T-helper 1 cell treated with Interleukin-12 subunit alpha and Interleukin-12 subunit beta and Interleukin-4 antibody, amounts not matched to agents 30 μg/mL and 1 μg/mL, for 36 hours (primary cell): ENCODE measurements at regions not wholly inside any gene's neighbourhood (a gene's known extent, or its start where the extent isn't known, plus 50 kb on each side); places are given as distances from the start of the nearest gene placed in this dataset.
"Not testable (repeated sequence)": the region's sequence is repeated elsewhere in the genome, so short reads cannot be mapped to it uniquely, and the experiment has no call there.

Experiments
- H3K27ac Mint-ChIP-seq: one replicate; pipeline ENCODE4 v1.8.0; 2021; ENCODE audit warnings: mild to moderate bottlenecking, mixed read lengths
- H3K27me3 Mint-ChIP-seq: one replicate; pipeline ENCODE4 v1.8.0; 2021; ENCODE audit warnings: low read depth, mixed read lengths
- H3K36me3 Mint-ChIP-seq: one replicate; pipeline ENCODE4 v1.8.0; 2021; ENCODE audit warnings: low read depth, mixed read lengths
- H3K4me1 Mint-ChIP-seq: one replicate; pipeline ENCODE4 v1.8.0; 2021; ENCODE audit warnings: low read depth, mixed read lengths
- H3K4me3 Mint-ChIP-seq: one replicate; pipeline ENCODE4 v1.8.0; 2021; ENCODE audit warnings: mild to moderate bottlenecking, moderate library complexity, mixed read lengths
- H3K9me3 Mint-ChIP-seq: one replicate; pipeline ENCODE4 v1.8.0; 2021; ENCODE audit warnings: mixed read lengths

GRCh38 chr2:22957446-22957845 lies 427.5 kb upstream of the KLHL29 start:
- Mint-ChIP-seq H3K36me3 (no peaks in the 10 kb centered on the region), H3K9me3 (no peaks in the 10 kb centered on the region)

GRCh38 chr2:22958308-22958707 lies 426.7 kb upstream of the KLHL29 start:
- Mint-ChIP-seq H3K36me3 (no peaks in the 10 kb centered on the region), H3K27me3 (no peaks in the 10 kb centered on the region), H3K27ac (no peak overlapping the region), H3K4me1 (no peaks in the 10 kb centered on the region), H3K4me3 (no peak overlapping the region), H3K9me3 (no peaks in the 10 kb centered on the region)

More at GRCh38 chr2:22957446-22957845, 427.5 kb upstream of the KLHL29 start:
- H3K27ac Mint-ChIP-seq: no peak overlapping the region
- no peak overlapping the region for H3K4me3 Mint-ChIP-seq
- no peaks in the 10 kb centered on the region for H3K4me1 Mint-ChIP-seq
- H3K27me3 Mint-ChIP-seq: no peaks in the 10 kb centered on the region

GRCh38 chr2:22967756-22968155 lies 417.2 kb upstream of the KLHL29 start:
- H3K4me1 Mint-ChIP-seq: no peaks in the 10 kb centered on the region
- no peaks in the 10 kb centered on the region for H3K9me3 Mint-ChIP-seq
- peaks cover 9% of the 10 kb centered on the region for H3K27me3 Mint-ChIP-seq
- no peaks in the 10 kb centered on the region for H3K36me3 Mint-ChIP-seq
- no peak overlapping the region for H3K27ac Mint-ChIP-seq
- no peak overlapping the region for H3K4me3 Mint-ChIP-seq

GRCh38 chr2:22970284-22970975 lies 414.5 kb upstream of the KLHL29 start:
- H3K27ac Mint-ChIP-seq: no peak overlapping the region
- H3K36me3 Mint-ChIP-seq: no peaks in the 10 kb centered on the region
- H3K27me3 Mint-ChIP-seq: peaks cover 9% of the 10 kb centered on the region
- no peaks in the 10 kb centered on the region for H3K4me1 Mint-ChIP-seq
- H3K4me3 Mint-ChIP-seq: no peak overlapping the region
- H3K9me3 Mint-ChIP-seq: no peaks in the 10 kb centered on the region

- H3K27ac Mint-ChIP-seq: no peak overlapping the region
- no peaks in the 10 kb centered on the region for H3K36me3 Mint-ChIP-seq
Measured at GRCh38 chr2:22970991-22971390, 414.0 kb upstream of the KLHL29 start.

GRCh38 chr2:22981785-22982184 lies 403.2 kb upstream of the KLHL29 start:
- no peaks in the 10 kb centered on the region for H3K27me3 Mint-ChIP-seq
- H3K36me3 Mint-ChIP-seq: no peaks in the 10 kb centered on the region
- H3K4me1 Mint-ChIP-seq: no peaks in the 10 kb centered on the region
- H3K9me3 Mint-ChIP-seq: peaks cover 5% of the 10 kb centered on the region
- no peak overlapping the region for H3K27ac Mint-ChIP-seq
- no peak overlapping the region for H3K4me3 Mint-ChIP-seq

More at GRCh38 chr2:22970991-22971390, 414.0 kb upstream of the KLHL29 start:
- Mint-ChIP-seq H3K9me3 (no peaks in the 10 kb centered on the region), H3K4me1 (no peaks in the 10 kb centered on the region), H3K4me3 (no peak overlapping the region), H3K27me3 (peaks cover 9% of the 10 kb centered on the region)

- H3K27me3 Mint-ChIP-seq, H3K27ac Mint-ChIP-seq, H3K4me3 Mint-ChIP-seq, H3K4me1 Mint-ChIP-seq, H3K36me3 Mint-ChIP-seq, H3K9me3 Mint-ChIP-seq: not testable (repeated sequence)
Measured at GRCh38 chr2:22984152-22984551, 400.8 kb upstream of the KLHL29 start.

GRCh38 chr2:22990246-22990645 lies 394.7 kb upstream of the KLHL29 start:
- Mint-ChIP-seq H3K27me3 (no peaks in the 10 kb centered on the region), H3K36me3 (no peaks in the 10 kb centered on the region), H3K4me1 (no peaks in the 10 kb centered on the region), H3K9me3 (no peaks in the 10 kb centered on the region), H3K27ac (no peak overlapping the region), H3K4me3 (no peak overlapping the region)

- H3K36me3 Mint-ChIP-seq: no peaks in the 10 kb centered on the region
- no peak overlapping the region for H3K4me3 Mint-ChIP-seq
- no peak overlapping the region for H3K27ac Mint-ChIP-seq
- no peaks in the 10 kb centered on the region for H3K4me1 Mint-ChIP-seq
- no peaks in the 10 kb centered on the region for H3K27me3 Mint-ChIP-seq
- H3K9me3 Mint-ChIP-seq: no peaks in the 10 kb centered on the region
Measured at GRCh38 chr2:22991844-22992243, 393.1 kb upstream of the KLHL29 start.

- Mint-ChIP-seq H3K27me3 (no peaks in the 10 kb centered on the region), H3K36me3 (no peaks in the 10 kb centered on the region), H3K27ac (no peak overlapping the region), H3K4me1 (no peaks in the 10 kb centered on the region), H3K9me3 (no peaks in the 10 kb centered on the region), H3K4me3 (no peak overlapping the region)
Measured at GRCh38 chr2:22992441-22992840, 392.5 kb upstream of the KLHL29 start.

GRCh38 chr2:22993250-22993649 lies 391.7 kb upstream of the KLHL29 start:
- H3K36me3 Mint-ChIP-seq: no peaks in the 10 kb centered on the region
- no peak overlapping the region for H3K4me3 Mint-ChIP-seq
- no peaks in the 10 kb centered on the region for H3K9me3 Mint-ChIP-seq
- no peaks in the 10 kb centered on the region for H3K4me1 Mint-ChIP-seq
- H3K27me3 Mint-ChIP-seq: no peaks in the 10 kb centered on the region
- H3K27ac Mint-ChIP-seq: no peak overlapping the region

GRCh38 chr2:22995576-22995975 lies 389.4 kb upstream of the KLHL29 start:
- Mint-ChIP-seq H3K4me3 (no peak overlapping the region), H3K9me3 (no peaks in the 10 kb centered on the region), H3K27me3 (no peaks in the 10 kb centered on the region), H3K36me3 (no peaks in the 10 kb centered on the region), H3K27ac (no peak overlapping the region), H3K4me1 (no peaks in the 10 kb centered on the region)

- H3K27ac Mint-ChIP-seq: no peak overlapping the region
- H3K9me3 Mint-ChIP-seq: no peaks in the 10 kb centered on the region
- H3K4me3 Mint-ChIP-seq: no peak overlapping the region
- no peaks in the 10 kb centered on the region for H3K4me1 Mint-ChIP-seq
- H3K36me3 Mint-ChIP-seq: no peaks in the 10 kb centered on the region
- H3K27me3 Mint-ChIP-seq: no peaks in the 10 kb centered on the region
Measured at GRCh38 chr2:22996911-22997310, 388.1 kb upstream of the KLHL29 start.

GRCh38 chr2:22998359-22998758 lies 386.6 kb upstream of the KLHL29 start:
- no peaks in the 10 kb centered on the region for H3K36me3 Mint-ChIP-seq
- H3K27ac Mint-ChIP-seq: no peak overlapping the region
- H3K4me1 Mint-ChIP-seq: no peaks in the 10 kb centered on the region
- H3K27me3 Mint-ChIP-seq: no peaks in the 10 kb centered on the region
- no peaks in the 10 kb centered on the region for H3K9me3 Mint-ChIP-seq
- no peak overlapping the region for H3K4me3 Mint-ChIP-seq

- no peaks in the 10 kb centered on the region for H3K27me3 Mint-ChIP-seq
- no peaks in the 10 kb centered on the region for H3K9me3 Mint-ChIP-seq
- no peak overlapping the region for H3K27ac Mint-ChIP-seq
- H3K36me3 Mint-ChIP-seq: no peaks in the 10 kb centered on the region
- no peaks in the 10 kb centered on the region for H3K4me1 Mint-ChIP-seq
- H3K4me3 Mint-ChIP-seq: no peak overlapping the region
Measured at GRCh38 chr2:22999951-23000350, 385.0 kb upstream of the KLHL29 start.

GRCh38 chr2:23002234-23002633 lies 382.7 kb upstream of the KLHL29 start:
- H3K27ac Mint-ChIP-seq: no peak overlapping the region
- no peaks in the 10 kb centered on the region for H3K4me1 Mint-ChIP-seq
- no peaks in the 10 kb centered on the region for H3K36me3 Mint-ChIP-seq
- H3K4me3 Mint-ChIP-seq: no peak overlapping the region
- H3K27me3 Mint-ChIP-seq: no peaks in the 10 kb centered on the region
- H3K9me3 Mint-ChIP-seq: no peaks in the 10 kb centered on the region
